Mucosa of stomach (tissue), 1 donor: ENCODE measurements at regions not wholly inside any gene's neighbourhood (a gene's known extent, or its start where the extent isn't known, plus 50 kb on each side); places are given as distances from the start of the nearest gene placed in this dataset.
"Not testable (repeated sequence)": the region's sequence is repeated elsewhere in the genome, so short reads cannot be mapped to it uniquely, and the experiment has no call there.

Experiments
- H3K27me3 ChIP-seq: one replicate; pipeline ENCODE4 v1.7.0; 2013; ENCODE audit warnings: mild to moderate bottlenecking, low read length; ENCODE audit not compliant: control insufficient read depth, insufficient read depth
- H3K36me3 ChIP-seq: one replicate; pipeline ENCODE4 v1.7.0; 2013; ENCODE audit warnings: low read length; ENCODE audit not compliant: control insufficient read depth, insufficient read depth
- H3K4me1 ChIP-seq: one replicate; pipeline ENCODE4 v1.7.0; 2013; ENCODE audit warnings: mild to moderate bottlenecking, low read length; ENCODE audit not compliant: control insufficient read depth, insufficient read depth
- H3K4me3 ChIP-seq: one replicate; pipeline ENCODE4 v1.7.0; 2013; ENCODE audit warnings: low read length
- H3K9ac ChIP-seq: one replicate; pipeline ENCODE4 v1.7.0; 2013; ENCODE audit warnings: mild to moderate bottlenecking, low read length, moderate library complexity
- H3K9me3 ChIP-seq: one replicate; pipeline ENCODE4 v1.7.0; 2013; ENCODE audit warnings: mild to moderate bottlenecking, low read length, moderate library complexity; ENCODE audit not compliant: control insufficient read depth
- donor health status: Pancreatic carcinoma.

GRCh38 chr1:217133958-217134856, 411.0 kb upstream of the ESRRG start:
- H3K9ac ChIP-seq: no peak overlapping the region
- peaks cover 6% of the 10 kb centered on the region for H3K4me1 ChIP-seq
- no peaks in the 10 kb centered on the region for H3K9me3 ChIP-seq
- H3K36me3 ChIP-seq: no peaks in the 10 kb centered on the region
- H3K27me3 ChIP-seq: peaks cover 59% of the 10 kb centered on the region
- no peak overlapping the region for H3K4me3 ChIP-seq

- Histone ChIP-seq H3K36me3 (no peaks in the 10 kb centered on the region), H3K4me1 (peaks cover 6% of the 10 kb centered on the region), H3K27me3 (peaks cover 48% of the 10 kb centered on the region), H3K9me3 (no peaks in the 10 kb centered on the region), H3K9ac (no peak overlapping the region), H3K4me3 (no peak overlapping the region)
These were observed 409.9 kb upstream of the ESRRG start for GRCh38 chr1:217133092-217133491.

- H3K4me1 ChIP-seq, H3K9ac ChIP-seq: not testable (repeated sequence)
These were observed 400.1 kb upstream of the ESRRG start for GRCh38 chr1:217123340-217123739.

GRCh38 chr1:217117973-217118465, 394.8 kb upstream of the ESRRG start:
- Histone ChIP-seq H3K36me3 (no peaks in the 10 kb centered on the region), H3K4me1 (no peaks in the 10 kb centered on the region), H3K4me3 (no peak overlapping the region), H3K9me3 (no peaks in the 10 kb centered on the region), H3K27me3 (no peaks in the 10 kb centered on the region), H3K9ac (no peak overlapping the region)

More at GRCh38 chr1:217123340-217123739, 400.1 kb upstream of the ESRRG start:
- H3K9me3 ChIP-seq, H3K27me3 ChIP-seq, H3K36me3 ChIP-seq, H3K4me3 ChIP-seq: not testable (repeated sequence)

- H3K9me3 ChIP-seq: no peaks in the 10 kb centered on the region
- H3K4me1 ChIP-seq: no peaks in the 10 kb centered on the region
- H3K9ac ChIP-seq: no peak overlapping the region
- H3K4me3 ChIP-seq: no peak overlapping the region
- H3K27me3 ChIP-seq: no peaks in the 10 kb centered on the region
- no peaks in the 10 kb centered on the region for H3K36me3 ChIP-seq
These were observed 392.5 kb upstream of the ESRRG start for GRCh38 chr1:217115404-217116380.

- no peaks in the 10 kb centered on the region for H3K36me3 ChIP-seq
- no peaks in the 10 kb centered on the region for H3K4me1 ChIP-seq
- no peak overlapping the region for H3K9ac ChIP-seq
- H3K27me3 ChIP-seq: peaks cover 3% of the 10 kb centered on the region
- no peaks in the 10 kb centered on the region for H3K9me3 ChIP-seq
- H3K4me3 ChIP-seq: no peak overlapping the region
These were observed 386.7 kb upstream of the ESRRG start for GRCh38 chr1:217109928-217110327.

GRCh38 chr1:217106231-217106901, 383.1 kb upstream of the ESRRG start:
- H3K4me1 ChIP-seq: no peaks in the 10 kb centered on the region
- no peaks in the 10 kb centered on the region for H3K9me3 ChIP-seq
- no peak overlapping the region for H3K4me3 ChIP-seq
- no peaks in the 10 kb centered on the region for H3K36me3 ChIP-seq
- peaks cover 3% of the 10 kb centered on the region for H3K27me3 ChIP-seq
- H3K9ac ChIP-seq: no peak overlapping the region

- H3K9ac ChIP-seq: no peak overlapping the region
- no peaks in the 10 kb centered on the region for H3K9me3 ChIP-seq
- no peak overlapping the region for H3K4me3 ChIP-seq
- peaks cover 3% of the 10 kb centered on the region for H3K27me3 ChIP-seq
- H3K36me3 ChIP-seq: no peaks in the 10 kb centered on the region
- H3K4me1 ChIP-seq: no peaks in the 10 kb centered on the region
These were observed 382.2 kb upstream of the ESRRG start for GRCh38 chr1:217105437-217105836.

GRCh38 chr1:217097819-217098218, 374.6 kb upstream of the ESRRG start:
- H3K4me3 ChIP-seq: no peak overlapping the region
- no peak overlapping the region for H3K9ac ChIP-seq
- no peaks in the 10 kb centered on the region for H3K9me3 ChIP-seq
- H3K4me1 ChIP-seq: no peaks in the 10 kb centered on the region
- no peaks in the 10 kb centered on the region for H3K36me3 ChIP-seq
- H3K27me3 ChIP-seq: no peaks in the 10 kb centered on the region

GRCh38 chr1:217096200-217096599, 373.0 kb upstream of the ESRRG start:
- Histone ChIP-seq H3K27me3 (no peaks in the 10 kb centered on the region), H3K4me3 (no peak overlapping the region), H3K9ac (no peak overlapping the region), H3K4me1 (no peaks in the 10 kb centered on the region), H3K36me3 (no peaks in the 10 kb centered on the region), H3K9me3 (no peaks in the 10 kb centered on the region)

- Histone ChIP-seq H3K9me3 (no peaks in the 10 kb centered on the region), H3K36me3 (no peaks in the 10 kb centered on the region), H3K4me3 (no peak overlapping the region), H3K4me1 (no peaks in the 10 kb centered on the region), H3K27me3 (no peaks in the 10 kb centered on the region), H3K9ac (no peak overlapping the region)
These were observed 371.9 kb upstream of the ESRRG start for GRCh38 chr1:217095050-217095622.
